A549 (cell line): ENCODE measurements at regions not wholly inside any gene's neighbourhood (a gene's known extent, or its start where the extent isn't known, plus 50 kb on each side); places are given as distances from the start of the nearest gene placed in this dataset.

Source experiments
- ATAC-seq, 2 experiments: fragments of 200-7000 bp in 1 of 2; fragments of >200 bp in 1 of 2; cut with Nextera tagmentation in 1 of 2; cut with Tn5 transposase in 1 of 2; 3 replicates each; pipeline versions ENCODE4 v1.8.0 to v1.9.1; 2018 to 2020; ENCODE audit warnings: mild to moderate bottlenecking in 1 of 2, moderate library complexity in 1 of 2
- CTCF ChIA-PET: fragments of 300-600 bp; sonication (Branson Sonifier 250); formaldehyde crosslinking; extraction: SDS; loops from one replicate; lab custom pipeline; 2021; ENCODE audit warnings: antibody characterized with exemption, inconsistent platforms; lab: Yijun Ruan, JAX
- POLR2A ChIA-PET: fragments of 350-600 bp; formaldehyde crosslinking; extraction: SDS; loops from one replicate; lab custom pipeline; 2021; ENCODE audit warnings: antibody characterized with exemption, inconsistent platforms; lab: Yijun Ruan, JAX
- DNase-seq, 2 experiments: peaks; one replicate each; pipeline versions ENCODE4 v3.0.0 to v3.0.0-alpha.2; 2011 to 2016; ENCODE audit warnings: low read depth in 1 of 2, low spot score in 1 of 2
- FAIRE-seq: peaks from 2 replicates; lab custom pipeline; 2011; peaks lifted over from hg19 to GRCh38; lab: Jason Lieb, UNC
- H3K27ac ChIP-seq, 2 experiments: fragments of >200 bp; sonication (Bioruptor Twin); formaldehyde crosslinking; 3 replicates each; pipeline ENCODE4 v1.5.1; 2016 to 2017
- H3K4me1 ChIP-seq: fragments of >200 bp; sonication (Bioruptor Twin); formaldehyde crosslinking; 3 replicates; pipeline ENCODE4 v1.6.1; 2016
- H3K4me2 ChIP-seq: fragments of >200 bp; sonication (Bioruptor Twin); formaldehyde crosslinking; 3 replicates; pipeline ENCODE4 v1.6.1; 2016
- H3K4me3 ChIP-seq: fragments of >200 bp; sonication (Bioruptor Twin); formaldehyde crosslinking; 3 replicates; pipeline ENCODE4 v1.5.1; 2016
- H3K9me3 ChIP-seq: fragments of >200 bp; sonication (Bioruptor Twin); formaldehyde crosslinking; 3 replicates; pipeline ENCODE4 v1.6.1; 2016
- CEBPB ChIP-seq, 2 experiments: fragments of >200 bp in 1 of 2; sonication (Bioruptor Twin) in 1 of 2; formaldehyde crosslinking in 1 of 2; IDR thresholded peaks; 2 replicates each; pipeline ENCODE4 v1.6.1; 2012 to 2016
- CHD2 ChIP-seq: fragments of 150-350 bp; IDR thresholded peaks from 2 replicates; pipeline ENCODE4 v1.6.1; 2014; ENCODE audit warnings: low read length; ENCODE audit not compliant: partially characterized antibody
- CHD4 ChIP-seq: fragments of 200-600 bp; sonication (generic); IDR thresholded peaks from 2 replicates; pipeline ENCODE4 v1.6.1; 2016; ENCODE audit warnings: antibody characterized with exemption, mild to moderate bottlenecking, borderline replicate concordance
- E2F6 ChIP-seq: IDR thresholded peaks from 2 replicates; pipeline ENCODE4 v1.6.1; 2012; ENCODE audit warnings: low read depth, borderline replicate concordance
- EHF ChIP-seq: fragments of 250-450 bp; sonication (Bioruptor Pico); IDR thresholded peaks from 2 replicates; pipeline ENCODE4 v1.5.0; 2020; ENCODE audit warnings: mild to moderate bottlenecking
- EP300 ChIP-seq, 2 experiments: fragments of >200 bp; sonication (Bioruptor Twin); formaldehyde crosslinking; IDR thresholded peaks; 2 replicates in 1 of 2; 3 replicates in 1 of 2; pipeline ENCODE4 v1.6.1; 2016 to 2017
- FOSL2 ChIP-seq, 2 experiments: fragments of 450-650 bp in 1 of 2; fragments of >200 bp in 1 of 2; sonication (Bioruptor Twin) in 1 of 2; formaldehyde crosslinking; IDR thresholded peaks; 2 replicates each; pipeline versions ENCODE4 v1.5.0 to v1.6.1; 2016 to 2020; ENCODE audit warnings: mild to moderate bottlenecking in 1 of 2, moderate library complexity in 1 of 2
- FOXS1 ChIP-seq: fragments of 250-450 bp; sonication (Bioruptor Pico); IDR thresholded peaks from 2 replicates; pipeline ENCODE4 v1.5.0; 2020; ENCODE audit warnings: mild to moderate bottlenecking, moderate library complexity
- HES2 ChIP-seq: fragments of >200 bp; sonication (Bioruptor Twin); formaldehyde crosslinking; IDR thresholded peaks from 2 replicates; pipeline ENCODE4 v1.6.1; 2016
- HOXB13 ChIP-seq: fragments of 250-450 bp; sonication (Bioruptor Pico); IDR thresholded peaks from 2 replicates; pipeline ENCODE4 v1.5.0; 2020; ENCODE audit warnings: low read depth, mild to moderate bottlenecking, moderate library complexity
- HOXB5 ChIP-seq: fragments of 250-450 bp; sonication (Bioruptor Pico); IDR thresholded peaks from 2 replicates; pipeline ENCODE4 v1.5.0; 2020; ENCODE audit warnings: mild to moderate bottlenecking, moderate library complexity
- KDM1A ChIP-seq: fragments of 200-600 bp; sonication (generic); IDR thresholded peaks from 2 replicates; pipeline ENCODE4 v1.6.1; 2016; ENCODE audit warnings: low read depth, mild to moderate bottlenecking
- MYC ChIP-seq: IDR thresholded peaks from 2 replicates; pipeline ENCODE4 v1.6.1; 2012; ENCODE audit warnings: mild to moderate bottlenecking, inconsistent platforms, low read length, improper control_type of control experiment, borderline replicate concordance
- POLR2AphosphoS2 ChIP-seq: conservative IDR thresholded peaks from 2 replicates; pipeline ENCODE4 v1.6.1; 2012; ENCODE audit warnings: low read length, improper control_type of control experiment, inconsistent platforms
- RCOR1 ChIP-seq: fragments of 150-350 bp; IDR thresholded peaks from 2 replicates; pipeline ENCODE4 v1.6.1; 2014; ENCODE audit warnings: antibody characterized with exemption, low read length, low read depth
- RFX5 ChIP-seq: fragments of 450-650 bp; IDR thresholded peaks from 2 replicates; pipeline ENCODE4 v1.7.1; 2014; ENCODE audit warnings: antibody characterized with exemption, mild to moderate bottlenecking, moderate library complexity
- SMC3 ChIP-seq: fragments of >200 bp; sonication (Bioruptor Twin); formaldehyde crosslinking; IDR thresholded peaks from 3 replicates; pipeline ENCODE4 v1.6.1; 2018; ENCODE audit warnings: inconsistent platforms
- TFCP2L1 ChIP-seq: fragments of 250-450 bp; sonication (Bioruptor Pico); IDR thresholded peaks from 2 replicates; pipeline ENCODE4 v1.5.0; 2021; ENCODE audit warnings: mild to moderate bottlenecking
- USF2 ChIP-seq: fragments of 450-650 bp; IDR thresholded peaks from 2 replicates; pipeline ENCODE4 v1.6.1; 2014; ENCODE audit warnings: antibody characterized with exemption
- WGBS: methylation state at CpG from one replicate; pipeline ENCODE4 v1.1.6; 2017; ENCODE audit errors: missing lambda C conversion rate; 5-methylcytosine and 5-hydroxymethylcytosine counted together

- WGBS: 73% methylated on average over 2 of the region's 2 CpGs
- ATAC-seq (no peak), FAIRE-seq (no peak)
- no peak overlapping the region for H3K27ac ChIP-seq
- H3K4me2 ChIP-seq: no peak overlapping the region
- POLR2A ChIA-PET: no interaction called here
- 0 out of 3 replicates have a peak, but pooled peaks cover 4% of the 10 kb centered on the region for H3K9me3 ChIP-seq
- no peaks in the 10 kb centered on the region for H3K4me1 ChIP-seq
- CTCF ChIA-PET: no interaction called here
- no peak for TF ChIP-seq CHD2
- TF ChIP-seq FOXS1 (CRISPR knock-in tag): no peak
- no peak for TF ChIP-seq CEBPB (IDR thresholded peaks at IDR 0.05)
- TF ChIP-seq HES2: no peak
- no peak for TF ChIP-seq HOXB5 (CRISPR knock-in tag)
- no peak for TF ChIP-seq CHD4
- TF ChIP-seq USF2: no peak
- no peak for TF ChIP-seq POLR2AphosphoS2
- no peak for TF ChIP-seq RCOR1
- no peak for TF ChIP-seq KDM1A
- no peak for TF ChIP-seq EHF (CRISPR knock-in tag)
- no peak for TF ChIP-seq FOSL2 (IDR thresholded peaks at IDR 0.05)
- TF ChIP-seq FOSL2 (CRISPR knock-in tag; IDR thresholded peaks at IDR 0.05): no peak
- no peak for TF ChIP-seq HOXB13
- TF ChIP-seq, all 56 proteins: peak for 0
- H3K4me3 ChIP-seq: no peak overlapping the region
- no peak for DNase-seq
These were observed 409.8 kb upstream of the CITED2 start for GRCh38 chr6:139784222-139784769.

- WGBS: 74% methylated on average over 8 of the region's 8 CpGs
- POLR2A ChIA-PET: no interaction called here
- no peak for FAIRE-seq
These were observed 405.7 kb upstream of the CITED2 start for GRCh38 chr6:139779988-139780774.

GRCh38 chr6:139778688-139779087 is 404.2 kb upstream of the CITED2 start:
- no peaks in the 10 kb centered on the region for H3K9me3 ChIP-seq
- no peak overlapping the region for H3K4me2 ChIP-seq
- FAIRE-seq (no peak), DNase-seq (no peak), ATAC-seq (no peak)
- 51% methylated on average over 5 of the region's 5 CpGs for WGBS
- ChIA-PET CTCF (no interaction called here), POLR2A (no interaction called here)
- TF ChIP-seq SMC3 (no peak), TFCP2L1 (CRISPR knock-in tag) (no peak), RFX5 (no peak), EP300 (IDR thresholded peaks at IDR 0.05) (no peak)
- no peak overlapping the region for H3K27ac ChIP-seq
- H3K4me1 ChIP-seq: peaks cover 6% of the 10 kb centered on the region; the same call in 1 of the 3 replicates
- no peak overlapping the region for H3K4me3 ChIP-seq

More at GRCh38 chr6:139779988-139780774, 405.7 kb upstream of the CITED2 start:
- ATAC-seq: no peak
- H3K9me3 ChIP-seq: 0 out of 3 replicates have a peak, but pooled peaks cover 4% of the 10 kb centered on the region
- no peak overlapping the region for H3K4me3 ChIP-seq
- no peak overlapping the region for H3K4me2 ChIP-seq
- CTCF ChIA-PET: no interaction called here
- H3K27ac ChIP-seq: no peak overlapping the region
- H3K4me1 ChIP-seq: peaks cover 6% of the 10 kb centered on the region; the same call in 1 of the 3 replicates
- no peak for DNase-seq
- TF ChIP-seq SMC3 (no peak), FOXS1 (CRISPR knock-in tag) (no peak), E2F6 (no peak), CHD2 (no peak), MYC (no peak)
